Activated effector memory CD4-positive, alpha-beta T cell treated with anti-CD3 and anti-CD28 coated beads, Interleukin-2, amount 50 U/mL, for 16 hours (primary cell): ENCODE measurements at regions not wholly inside any gene's neighbourhood (a gene's known extent, or its start where the extent isn't known, plus 50 kb on each side); places are given as distances from the start of the nearest gene placed in this dataset.
"Not testable (repeated sequence)": the region's sequence is repeated elsewhere in the genome, so short reads cannot be mapped to it uniquely, and the experiment has no call there.

Experiments used
- DNase-seq: peaks from one replicate; pipeline ENCODE4 v3.0.0-alpha.2; 2020

DNA sequence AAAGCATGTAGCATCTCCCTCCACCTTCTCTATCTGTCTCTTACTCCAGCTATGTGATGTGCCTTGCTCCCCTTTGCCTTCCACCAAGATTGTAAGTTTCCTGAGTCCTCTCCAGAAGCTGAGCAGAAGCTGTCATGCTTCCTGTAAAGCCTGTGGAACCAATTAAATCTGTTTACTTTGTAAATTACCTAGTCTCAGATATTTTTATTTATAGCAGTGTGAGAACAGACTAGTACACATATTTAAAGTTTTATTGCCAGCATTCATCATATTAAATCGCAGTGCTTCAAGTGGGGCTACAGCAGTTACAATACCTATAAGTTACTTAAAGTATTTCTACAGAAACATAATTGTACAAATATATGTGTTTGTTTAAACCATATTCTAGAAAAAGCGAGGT, 973.1 kb downstream of the SLC16A7 start:
- no peak for DNase-seq

DNA sequence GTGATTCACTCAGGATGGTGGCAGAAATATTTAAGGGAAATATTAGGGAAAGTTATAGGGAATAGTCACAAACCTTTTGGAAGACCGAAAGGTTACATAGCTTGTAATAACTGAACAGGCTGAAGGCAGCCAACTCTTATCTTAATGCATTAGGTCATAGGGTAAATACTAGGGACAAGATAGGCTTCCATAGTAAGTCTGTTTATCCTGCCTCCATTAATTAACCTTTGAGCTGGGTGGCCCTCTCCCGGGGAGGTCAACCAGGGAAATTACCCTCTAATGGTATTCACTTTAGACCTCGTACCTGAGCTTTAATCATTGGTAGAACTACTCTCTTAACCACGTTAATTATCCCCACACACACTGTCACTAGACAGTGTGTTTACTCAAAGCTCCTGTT, 981.8 kb downstream of the SLC16A7 start:
- no peak for DNase-seq

DNA sequence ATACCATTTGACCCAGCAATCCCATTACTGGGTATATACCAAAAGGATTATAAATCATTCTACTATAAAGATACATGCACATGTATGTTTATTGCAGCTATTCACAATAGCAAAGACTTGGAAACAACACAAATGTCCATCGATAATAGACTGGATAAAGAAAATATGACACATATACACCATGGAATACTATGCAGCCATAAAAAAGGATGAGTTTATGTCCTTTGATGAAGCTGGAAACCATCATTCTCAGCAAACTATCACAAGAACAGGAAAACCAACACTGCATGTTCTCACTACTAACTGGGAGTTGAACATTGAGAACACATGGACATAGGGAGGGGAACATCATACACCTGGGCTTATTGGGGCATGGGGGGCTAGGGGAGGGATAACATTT, 991.8 kb downstream of the SLC16A7 start:
- DNase-seq, result not testable (repeated sequence)

DNA sequence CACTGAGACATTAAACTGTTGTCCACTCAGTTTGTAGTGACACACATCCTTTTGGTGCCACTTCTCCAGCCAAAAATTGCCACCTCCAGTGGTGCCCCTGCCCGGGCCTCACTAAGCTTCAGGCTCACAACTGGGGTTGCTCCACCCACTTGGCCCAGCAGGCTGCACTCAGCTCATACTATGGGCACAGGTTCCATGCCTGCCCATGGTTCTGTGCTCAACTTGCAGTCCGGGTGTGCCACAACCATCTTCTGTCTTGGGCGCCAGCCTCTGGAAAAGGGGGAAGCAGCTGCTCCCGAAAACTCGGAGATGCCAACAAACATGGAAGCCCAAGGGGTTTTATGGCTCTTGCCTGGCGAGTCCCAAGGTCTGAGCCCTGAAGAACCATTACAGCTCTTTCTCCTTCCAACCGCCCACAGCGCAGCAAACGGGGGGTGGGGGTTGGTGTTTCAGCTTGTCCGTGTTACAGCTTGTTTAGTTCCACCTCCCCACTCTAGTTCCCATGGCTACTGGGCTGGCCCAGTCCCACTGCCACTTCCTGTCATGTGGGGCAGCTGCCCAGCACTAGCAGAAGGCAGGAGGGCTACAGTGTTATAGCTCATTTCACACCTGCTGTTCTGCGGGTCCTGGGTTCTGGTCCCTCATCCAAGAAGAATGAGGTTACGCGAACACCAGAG, 998.3 kb downstream of the SLC16A7 start:
- no peak for DNase-seq

DNA sequence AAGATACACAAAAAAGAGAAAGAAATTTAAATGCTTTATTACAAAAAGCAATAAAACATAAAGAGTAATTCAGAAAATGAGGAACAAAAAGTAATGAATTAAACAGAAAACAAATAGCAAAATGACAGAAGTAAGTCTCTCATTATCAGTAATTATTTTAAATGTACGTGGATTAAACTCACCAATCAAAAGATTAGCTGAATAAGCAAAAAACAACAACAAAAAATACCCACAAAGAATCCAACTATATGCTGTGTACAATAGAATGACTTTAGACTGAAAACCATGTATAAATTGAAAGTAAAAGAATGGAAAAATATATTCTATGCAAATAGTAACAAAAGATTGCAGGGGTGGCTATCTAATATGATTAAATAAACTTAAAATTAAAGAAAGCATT, 1006.8 kb downstream of the SLC16A7 start:
- no peak for DNase-seq

DNA sequence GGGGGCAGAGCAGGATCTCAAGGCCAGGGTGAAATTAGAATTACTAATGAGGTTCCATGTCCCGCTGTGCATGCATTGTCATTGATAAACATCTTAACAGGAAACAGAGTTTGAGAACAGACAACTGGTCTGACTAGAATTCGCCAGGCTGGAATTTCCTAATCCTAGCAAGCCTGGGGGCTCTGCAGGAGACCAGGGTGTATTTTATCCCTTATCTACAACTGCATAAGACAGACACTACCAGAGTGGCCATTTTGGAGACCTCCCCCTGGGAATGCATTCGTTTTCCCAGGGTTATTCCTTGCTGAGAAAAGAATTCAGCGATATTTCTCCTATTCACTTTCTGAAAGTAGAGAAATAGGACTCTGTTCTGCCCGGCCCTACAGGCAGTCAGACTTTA, 1007.6 kb downstream of the SLC16A7 start:
- DNase-seq, result not testable (repeated sequence)

DNA sequence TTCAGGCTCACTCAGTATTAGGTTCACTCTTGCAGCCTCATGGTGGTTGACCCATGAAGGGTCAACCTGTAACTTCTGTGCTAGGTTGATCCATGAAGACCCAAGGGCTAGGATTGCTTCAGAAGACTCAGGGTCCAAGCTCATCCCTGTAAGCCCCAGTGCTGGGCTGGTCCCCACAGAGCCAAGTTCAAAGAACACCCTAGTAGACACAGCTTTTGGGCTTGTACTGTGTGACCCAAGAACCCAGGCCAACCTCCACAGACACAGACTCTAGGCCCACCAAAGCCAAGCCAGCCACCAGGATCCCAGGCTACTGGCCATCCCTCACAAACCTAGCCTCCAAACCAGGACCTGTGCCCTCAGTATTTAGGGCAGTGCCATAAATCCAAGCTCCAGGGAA, 1020.6 kb downstream of the SLC16A7 start:
- DNase-seq, result no peak

DNA sequence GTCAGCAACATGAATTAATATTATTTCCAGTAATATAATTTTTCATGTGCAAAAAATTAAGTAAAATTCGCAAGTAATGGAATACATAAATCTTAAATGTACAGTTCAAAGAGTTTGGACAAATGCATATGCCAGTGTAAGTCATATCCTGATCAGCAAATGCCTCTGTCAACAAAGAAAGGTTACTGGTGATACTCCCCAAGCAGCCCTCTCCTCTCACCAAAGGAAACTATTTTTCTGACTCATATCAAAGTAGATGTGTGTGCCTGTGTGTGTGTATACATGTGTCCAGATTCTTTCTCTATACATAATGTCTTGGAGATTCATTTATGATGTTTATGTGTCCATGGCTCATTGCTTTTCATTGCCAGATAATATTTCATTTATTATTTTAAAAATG, 1035.0 kb downstream of the SLC16A7 start:
- DNase-seq, result no peak

DNA sequence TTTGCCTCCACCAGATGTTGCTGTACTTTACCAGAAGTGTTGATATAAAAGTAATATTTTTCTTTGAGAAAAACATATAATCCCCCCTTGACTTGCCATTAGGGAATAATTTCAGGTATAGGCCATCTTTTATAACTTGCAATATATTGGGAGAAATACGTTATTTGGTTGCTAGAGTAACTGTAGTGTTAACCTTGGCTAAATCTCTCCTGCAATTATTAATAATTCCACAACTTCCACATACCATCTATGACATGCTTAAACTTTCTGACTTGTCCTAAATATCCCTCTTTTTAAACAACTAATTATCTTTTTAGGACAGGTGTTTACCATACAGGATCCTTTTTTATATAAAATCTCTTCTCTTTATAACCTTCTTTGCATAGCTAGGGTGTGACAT, 1048.2 kb downstream of the SLC16A7 start:
- no peak for DNase-seq

DNA sequence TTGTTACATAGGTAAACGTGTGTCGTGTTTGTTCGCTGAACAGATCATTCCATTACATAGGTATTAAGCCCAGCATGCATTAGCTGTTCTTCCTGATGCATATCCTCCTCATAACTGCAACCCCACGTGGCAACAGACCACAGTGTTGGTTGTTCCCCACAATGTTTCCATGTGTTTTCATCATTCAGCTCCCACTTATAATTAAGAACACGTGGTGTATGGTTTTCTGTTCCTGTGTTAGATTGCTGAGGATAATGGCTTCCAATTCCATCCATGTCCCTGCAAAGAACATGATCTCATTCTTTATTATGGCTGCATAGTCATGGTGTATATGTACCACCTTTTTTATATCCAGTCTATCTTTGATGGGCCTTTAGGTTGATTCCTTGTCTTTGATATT, 1071.1 kb downstream of the SLC16A7 start:
- DNase-seq, result no peak

DNA sequence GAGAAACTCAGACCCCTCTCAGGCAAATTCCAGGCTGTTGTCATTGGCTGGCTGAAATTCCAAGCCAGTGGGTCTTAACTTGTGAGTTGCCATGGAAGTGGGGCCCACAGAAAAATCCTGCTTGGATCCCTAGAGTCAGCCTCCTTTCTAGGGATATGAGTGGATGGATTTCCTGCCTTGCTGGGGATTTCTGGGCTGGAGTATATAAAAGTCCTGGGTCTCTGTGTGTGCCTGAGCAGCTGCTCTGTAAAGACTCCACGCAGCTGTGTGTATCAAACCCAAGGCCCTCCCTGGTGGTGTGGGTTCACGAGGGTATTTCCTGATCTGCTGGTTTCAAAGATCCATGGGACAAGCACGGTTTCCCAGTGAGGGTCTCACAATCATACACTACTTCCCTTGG, 1077.1 kb downstream of the SLC16A7 start:
- no peak for DNase-seq

DNA sequence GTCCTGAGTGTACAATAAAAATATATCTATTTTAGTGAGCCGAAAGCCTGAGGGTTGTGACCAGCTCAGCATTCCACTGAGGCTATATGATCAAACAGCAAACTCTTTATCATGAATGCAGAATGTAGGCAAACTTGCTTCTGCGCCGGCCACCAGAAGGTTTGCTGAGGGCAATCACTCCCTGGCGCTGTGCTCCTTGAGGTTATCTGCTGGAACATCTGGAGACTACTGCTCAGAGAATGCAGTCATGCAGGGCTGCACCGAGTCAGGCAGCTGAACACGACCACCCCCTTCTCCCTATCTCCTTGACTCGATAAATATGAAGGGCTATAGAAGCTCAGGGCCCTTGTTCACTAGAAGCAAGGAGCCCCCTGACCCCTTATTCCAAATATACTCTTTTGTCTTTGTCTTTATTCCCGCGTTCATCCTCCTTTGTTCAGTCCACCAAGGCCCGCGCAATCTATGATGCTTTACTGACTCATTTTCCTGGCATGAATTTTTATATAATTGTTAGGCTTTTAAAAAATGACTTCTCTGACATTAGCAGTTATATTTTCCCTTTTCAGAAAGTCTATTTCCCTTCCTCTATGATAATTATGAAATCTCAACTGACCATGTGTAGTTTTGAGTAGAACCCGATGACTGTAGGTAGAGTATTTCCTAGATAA, 1089.3 kb downstream of the SLC16A7 start:
- DNase-seq, result no peak

DNA sequence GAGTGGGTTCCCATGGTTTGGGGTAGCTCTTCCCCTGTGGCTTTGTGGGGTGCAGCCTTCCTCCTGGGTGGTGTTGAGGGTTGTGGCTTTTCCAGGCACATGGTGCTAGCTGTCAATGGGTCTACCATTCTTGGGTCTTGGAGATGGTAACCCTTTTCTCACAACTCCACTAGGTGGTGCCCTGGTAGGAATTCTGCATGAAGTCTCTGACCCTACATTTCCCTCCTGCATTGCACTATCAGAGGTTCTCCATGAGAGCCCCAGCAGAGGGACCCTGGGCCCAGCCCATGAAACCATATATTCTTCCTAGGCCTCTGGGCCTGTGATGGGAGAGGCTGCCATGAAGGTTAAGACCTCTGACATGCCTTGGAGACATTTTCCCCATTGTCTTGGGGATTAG, 1093.3 kb downstream of the SLC16A7 start:
- DNase-seq, result no peak

DNA sequence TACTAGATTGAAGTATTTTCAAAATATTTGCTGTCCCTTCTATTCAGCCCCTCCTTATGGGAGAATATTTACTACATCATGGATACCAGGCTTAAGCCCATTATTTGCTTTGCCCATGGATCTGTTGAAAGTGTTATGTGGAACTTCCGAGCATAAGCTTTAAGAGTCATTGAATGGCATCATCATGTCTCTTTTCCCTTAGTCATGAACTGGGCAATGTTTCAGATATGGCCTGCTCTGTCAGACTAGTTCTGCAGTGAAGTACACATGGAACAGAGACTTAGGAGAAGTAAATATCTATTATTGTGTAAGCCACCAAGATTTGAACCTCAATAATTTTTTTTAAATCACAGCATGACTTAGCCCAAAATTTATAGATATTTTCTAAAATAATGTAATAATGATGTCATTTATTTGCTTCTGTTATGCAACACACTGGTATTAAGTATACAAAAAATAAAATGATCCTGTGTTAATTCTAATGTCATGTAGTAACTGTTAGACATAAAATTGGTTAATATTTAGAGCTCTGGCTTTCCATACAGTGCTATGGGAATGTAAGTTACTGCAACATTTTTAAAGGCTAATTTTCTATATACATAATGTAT, 1097.3 kb downstream of the SLC16A7 start:
- no peak for DNase-seq

DNA sequence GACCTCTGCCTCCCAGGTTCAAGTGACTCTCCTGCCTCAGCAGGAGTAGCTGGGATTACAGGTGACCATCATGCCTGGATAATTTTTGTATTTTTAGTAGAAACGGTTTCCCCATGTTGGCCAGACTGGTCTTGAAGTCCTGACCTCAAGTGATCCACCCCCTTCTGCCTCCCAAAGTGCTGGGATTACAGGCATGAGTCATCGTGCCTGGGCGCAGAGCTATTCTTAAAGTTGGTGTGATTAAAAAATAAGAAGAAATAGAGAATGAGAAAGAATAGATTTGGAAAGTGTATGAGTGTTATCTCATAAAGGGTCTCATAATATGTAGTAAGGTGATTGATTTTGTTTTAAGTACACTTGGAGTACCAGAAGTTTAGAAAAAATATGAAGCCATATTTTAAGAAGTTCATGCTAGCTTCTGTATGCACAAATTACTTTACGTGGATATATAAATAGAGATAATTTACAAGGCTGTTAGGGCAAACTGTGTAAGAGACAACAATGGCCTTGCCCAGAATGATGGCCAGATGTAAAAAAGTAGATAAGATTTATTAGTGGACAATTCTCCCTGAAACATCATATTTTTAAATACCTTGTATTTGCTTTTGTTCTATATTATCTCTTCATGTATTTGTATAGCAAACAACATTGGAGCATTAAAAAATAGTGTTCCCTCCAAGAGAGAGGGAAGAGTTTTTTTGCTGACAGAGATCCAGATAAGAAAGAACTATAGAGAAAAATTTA, 1108.5 kb downstream of the SLC16A7 start:
- no peak for DNase-seq

DNA sequence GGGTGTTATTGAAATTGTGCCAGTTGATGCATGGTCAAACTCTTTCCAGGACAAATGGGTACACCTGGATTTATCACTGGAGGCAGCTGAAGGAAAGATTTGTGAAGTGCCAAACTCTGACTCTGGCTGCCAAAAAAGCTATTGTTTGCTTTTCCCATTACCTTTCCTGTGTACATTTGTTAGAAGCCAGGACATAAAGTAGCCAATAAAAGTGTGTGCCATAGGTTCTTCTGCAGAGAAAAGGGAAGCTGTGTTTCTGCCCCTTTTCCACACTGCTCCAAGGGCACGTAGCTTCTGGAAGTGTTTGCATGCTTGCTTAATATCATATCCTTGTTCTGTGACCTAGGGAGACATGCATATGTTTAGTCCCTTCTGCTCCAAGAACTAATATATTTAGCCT, 1114.4 kb downstream of the SLC16A7 start:
- no peak for DNase-seq

DNA sequence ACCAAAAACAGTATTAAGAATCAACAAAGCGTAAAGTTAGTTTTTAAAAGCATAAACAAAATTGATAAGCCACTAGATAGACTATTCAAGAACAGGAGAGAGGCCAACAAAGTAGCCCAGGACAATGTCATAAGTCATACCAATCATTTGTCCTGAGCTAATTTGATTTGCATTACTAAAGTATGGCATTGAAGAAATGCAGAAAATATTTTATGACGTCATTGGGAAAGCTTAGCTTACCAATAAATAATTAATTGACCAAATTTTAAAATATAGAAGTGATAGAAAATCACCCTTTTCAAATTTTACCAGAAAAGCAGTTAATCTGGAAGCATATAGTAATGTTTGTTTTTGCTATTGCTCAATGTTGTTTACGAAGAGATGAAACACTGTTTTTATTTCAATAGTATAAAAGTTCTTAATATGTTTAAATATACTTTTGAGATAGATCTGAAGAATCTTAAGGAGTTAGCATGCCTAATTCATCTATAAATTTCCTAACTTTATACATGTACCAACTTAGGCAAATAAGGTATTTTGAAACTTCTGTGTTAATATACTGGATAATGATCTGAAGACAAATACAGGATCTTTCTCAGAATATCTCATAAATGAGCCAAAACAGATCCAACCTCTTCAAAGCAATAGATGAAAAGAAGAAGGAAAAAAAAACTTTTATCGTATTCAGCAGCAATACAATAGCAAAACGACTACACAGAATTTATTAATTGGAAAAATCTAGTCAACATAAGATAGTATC, 1118.5 kb downstream of the SLC16A7 start:
- DNase-seq, result no peak

DNA sequence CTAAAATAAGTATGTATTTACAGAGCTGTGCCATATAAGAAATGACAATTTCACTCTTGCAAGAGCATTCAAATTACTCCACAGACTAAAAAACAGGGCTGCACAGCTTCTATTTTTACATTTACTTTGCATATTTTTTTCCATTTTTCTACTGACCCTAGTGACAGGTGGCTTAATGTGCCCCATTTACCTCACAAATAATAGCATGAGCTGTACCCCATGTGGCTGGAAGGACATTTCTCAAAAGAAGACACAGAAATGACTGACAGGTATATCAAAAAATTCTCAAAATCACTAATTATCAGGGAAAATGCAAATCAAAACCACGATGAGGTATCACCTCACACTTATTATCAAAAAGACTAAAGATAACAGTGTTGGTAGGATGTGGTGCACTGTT, 1128.6 kb downstream of the SLC16A7 start:
- no peak for DNase-seq

DNA sequence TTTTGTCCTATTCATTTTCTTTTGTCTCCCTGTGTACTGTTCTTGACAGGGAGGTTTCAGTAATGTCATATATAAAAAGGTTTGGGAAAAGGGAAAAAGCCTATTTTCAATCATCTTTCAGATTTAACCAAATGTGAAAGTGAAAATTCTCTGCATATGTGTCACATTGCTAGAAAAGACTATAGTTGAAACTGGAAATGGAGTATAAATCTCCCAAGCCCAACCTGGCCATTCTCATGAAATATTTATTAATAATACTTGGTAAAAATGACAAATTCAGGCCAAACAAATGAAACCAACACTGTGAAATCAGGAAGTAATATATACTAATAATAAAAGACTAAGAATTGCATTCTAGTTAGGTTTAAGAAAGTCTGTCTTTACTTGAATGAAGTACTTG, 1129.2 kb downstream of the SLC16A7 start:
- no peak for DNase-seq

DNA sequence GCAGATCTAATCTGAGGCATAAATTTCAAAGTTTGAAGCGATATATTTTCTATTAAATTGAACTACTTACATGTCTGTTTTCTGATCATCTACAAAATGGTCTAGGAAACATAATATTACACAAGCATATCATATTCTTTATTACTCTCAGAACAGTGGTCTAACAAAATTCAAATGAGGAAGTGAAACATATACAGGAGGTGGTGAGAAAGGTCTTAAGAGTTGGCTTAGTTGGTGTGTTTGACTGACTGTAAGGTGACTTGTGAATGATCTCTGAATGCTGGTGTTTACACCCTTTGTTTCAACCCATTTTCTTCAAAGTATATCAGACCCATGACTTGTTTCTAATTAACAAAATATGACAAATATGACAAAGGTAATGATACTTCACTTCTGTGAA, 1156.8 kb downstream of the SLC16A7 start:
- no peak for DNase-seq

DNA sequence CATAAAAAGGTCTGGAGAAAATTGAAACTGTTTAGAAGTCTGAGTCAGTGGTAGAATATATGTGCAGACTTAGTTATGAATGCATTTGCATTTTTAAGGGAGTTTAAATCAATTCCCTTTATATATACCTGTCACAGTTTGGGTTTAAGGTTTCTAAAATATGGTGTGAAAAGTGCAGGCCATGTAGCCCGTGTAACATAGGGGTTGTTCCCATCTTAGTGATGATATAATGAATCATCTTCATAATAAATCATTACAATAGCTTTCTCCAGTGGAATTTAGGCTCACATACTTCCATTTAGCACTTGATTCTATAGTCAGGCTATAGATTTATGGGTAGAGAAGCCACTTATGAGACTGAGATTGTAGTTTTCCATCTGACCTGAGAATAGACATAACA, 1162.4 kb downstream of the SLC16A7 start:
- DNase-seq, result no peak

DNA sequence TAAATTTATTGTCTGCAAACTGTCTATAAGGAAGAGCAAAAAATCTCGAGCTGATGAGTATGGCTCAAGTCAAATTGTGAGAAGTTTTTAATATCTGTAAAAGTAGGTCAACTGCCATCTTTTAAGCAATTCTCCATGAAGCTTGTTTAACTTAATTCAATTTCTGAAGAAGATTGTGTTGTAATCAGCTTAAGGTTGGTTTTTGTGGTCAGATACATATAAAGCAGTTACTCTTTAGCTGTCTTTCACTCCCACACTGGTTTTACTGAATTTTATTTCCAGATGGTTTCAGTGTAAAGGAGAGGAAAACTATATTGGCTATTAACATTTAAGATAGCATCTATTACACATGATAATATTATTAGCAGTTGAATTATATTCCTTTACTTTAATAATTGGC, 1165.1 kb downstream of the SLC16A7 start:
- DNase-seq, result no peak

DNA sequence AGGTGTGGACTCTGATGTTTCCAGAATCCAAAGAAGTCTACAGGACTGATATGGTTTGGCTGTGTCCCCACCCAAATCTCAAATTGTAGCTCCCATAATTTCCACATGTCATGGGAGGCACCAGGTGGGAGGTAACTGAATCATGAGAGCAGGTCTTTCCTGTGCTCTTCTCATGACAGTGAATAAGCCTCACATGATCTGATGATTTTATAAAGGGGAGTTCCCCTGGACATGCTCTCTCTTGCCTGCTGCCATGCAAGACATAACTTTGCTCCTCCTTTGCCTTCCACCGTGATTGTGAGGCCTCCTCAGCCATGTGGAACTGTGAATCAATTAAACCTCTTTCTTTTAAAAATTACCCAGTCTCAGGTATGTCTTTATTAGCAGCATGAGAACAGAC, 1205.3 kb downstream of the SLC16A7 start:
- not testable (repeated sequence) for DNase-seq
